Panc1 (cell line): ENCODE measurements at regions not wholly inside any gene's neighbourhood (a gene's known extent, or its start where the extent isn't known, plus 50 kb on each side); places are given as distances from the start of the nearest gene placed in this dataset.

Experiments used
- ATAC-seq: fragments of 200-7000 bp; cut with Tn5 transposase; 2 replicates; pipeline ENCODE4 v1.9.1; 2020; ENCODE audit warnings: mild to moderate bottlenecking, moderate library complexity
- BruUV-seq: library from RNA; stranded (reverse); fragments of 400-500 nt; replicated peaks from 2 replicates; lab custom pipeline; 2021; lab: Mats Ljungman, UMichigan
- CTCF ChIA-PET: fragments of 300-600 bp; sonication (Branson Sonifier 250); formaldehyde crosslinking; loops from one replicate; lab custom pipeline; 2022; ENCODE audit warnings: antibody characterized with exemption; lab: Charles Lee
- POLR2A ChIA-PET: fragments of 300-600 bp; sonication (Branson Sonifier 250); formaldehyde crosslinking; loops from one replicate; lab custom pipeline; 2022; ENCODE audit warnings: antibody characterized with exemption; lab: Charles Lee
- DNase-seq: peaks from one replicate; pipeline ENCODE4 v3.0.0-alpha.2; 2010; ENCODE audit warnings: low read depth, low spot score
- H3K27ac ChIP-seq: 2 replicates; pipeline ENCODE4 v1.5.1; 2011; ENCODE audit warnings: mild to moderate bottlenecking, low read length, inconsistent platforms
- H3K27me3 ChIP-seq: fragments of 200-500 bp; sonication (Bioruptor generic); 2 replicates; pipeline ENCODE4 v1.6.0; 2014; ENCODE audit warnings: low read length, inconsistent platforms; ENCODE audit not compliant: control insufficient read depth, insufficient read depth
- H3K36me3 ChIP-seq: fragments of 200-500 bp; sonication (Bioruptor generic); 2 replicates; pipeline ENCODE4 v1.5.1; 2014; ENCODE audit warnings: inconsistent platforms, mild to moderate bottlenecking, low read length, moderate library complexity; ENCODE audit not compliant: control insufficient read depth, insufficient read depth
- H3K4me1 ChIP-seq: 2 replicates; pipeline ENCODE4 v1.5.1; 2011; ENCODE audit warnings: inconsistent platforms, mild to moderate bottlenecking, low read length, moderate library complexity; ENCODE audit not compliant: control insufficient read depth, insufficient read depth
- H3K4me3 ChIP-seq, 2 experiments: 2 replicates each; pipeline ENCODE4 v1.5.1; 2011 to 2012; ENCODE audit warnings: low read depth in 2 of 2, low read length in 2 of 2, mild to moderate bottlenecking in 2 of 2, inconsistent platforms in 1 of 2, moderate library complexity in 1 of 2
- H3K9me3 ChIP-seq: fragments of 200-500 bp; sonication (Bioruptor generic); 2 replicates; pipeline ENCODE4 v1.5.1; 2014; ENCODE audit warnings: low read depth, mild to moderate bottlenecking, inconsistent platforms, low read length, moderate library complexity; ENCODE audit not compliant: control insufficient read depth, insufficient read depth
- POLR2AphosphoS5 ChIP-seq: IDR thresholded peaks from 2 replicates; pipeline ENCODE4 v1.6.1; 2012; ENCODE audit warnings: mild to moderate bottlenecking, low read depth, low read length, moderate library complexity
- SIN3A ChIP-seq: IDR thresholded peaks from 2 replicates; pipeline ENCODE4 v1.6.1; 2012; ENCODE audit warnings: low read depth, mild to moderate bottlenecking, low read length, moderate library complexity, borderline replicate concordance; ENCODE audit not compliant: insufficient read depth
- TCF7L2 ChIP-seq: IDR thresholded peaks from 2 replicates; pipeline ENCODE4 v1.6.1; 2011; ENCODE audit warnings: mild to moderate bottlenecking, low read depth, low read length, inconsistent platforms
- in situ Hi-C: cut with HindIII; loops from 2 replicates; pipeline ENCODE4 v1.10.0; 2016; ENCODE audit warnings: low sequenced_read_pairs, low pct_unique_long_range_greater_than_20kb
- intact Hi-C: fragments of 100-400 bp; cut with micrococcal nuclease; formaldehyde crosslinking; loops from one replicate; pipeline ENCODE4 v1.10.0; 2022; ENCODE audit not compliant: unreplicated experiment
- TF ChIP-seq, protein P1 (sequence below): fragments of 450-650 bp; IDR thresholded peaks from 2 replicates; pipeline ENCODE4 v1.5.1; 2017; ENCODE audit warnings: mild to moderate bottlenecking
- TF ChIP-seq, protein P2 (sequence below), 2 experiments: IDR thresholded peaks; 2 replicates each; pipeline ENCODE4 v1.6.1; 2011 to 2012; ENCODE audit warnings: low read depth in 2 of 2, control low read depth in 1 of 2, low read length in 1 of 2, mild to moderate bottlenecking in 1 of 2, moderate library complexity in 1 of 2; ENCODE audit not compliant: insufficient read depth in 1 of 2

DNA sequence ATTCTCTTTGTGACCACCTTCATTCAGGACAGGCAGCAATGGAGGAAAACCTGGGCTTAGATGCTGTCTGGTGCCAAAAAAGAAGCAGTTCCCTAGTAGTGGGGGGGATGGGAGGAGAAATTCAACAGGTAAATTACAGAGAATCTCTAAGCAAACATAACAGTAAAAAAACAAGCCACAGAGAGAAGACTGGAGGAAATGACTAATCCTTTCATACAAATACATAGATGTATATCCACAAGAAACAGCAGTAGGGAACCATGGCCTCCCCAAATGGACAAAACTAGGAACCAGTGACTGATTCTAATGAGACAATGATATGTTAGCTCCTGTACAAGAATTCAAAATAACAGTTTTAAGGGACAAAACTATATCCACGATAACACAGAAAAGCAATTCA, 513.0 kb downstream of the NAV3 start:
- no peak overlapping the region for H3K27ac ChIP-seq
- no peaks in the 10 kb centered on the region for H3K36me3 ChIP-seq
- ATAC-seq (no peak), DNase-seq (no peak)
- TF ChIP-seq TCF7L2 (no peak), SIN3A (no peak)
- TF ChIP-seq, protein P1, sequence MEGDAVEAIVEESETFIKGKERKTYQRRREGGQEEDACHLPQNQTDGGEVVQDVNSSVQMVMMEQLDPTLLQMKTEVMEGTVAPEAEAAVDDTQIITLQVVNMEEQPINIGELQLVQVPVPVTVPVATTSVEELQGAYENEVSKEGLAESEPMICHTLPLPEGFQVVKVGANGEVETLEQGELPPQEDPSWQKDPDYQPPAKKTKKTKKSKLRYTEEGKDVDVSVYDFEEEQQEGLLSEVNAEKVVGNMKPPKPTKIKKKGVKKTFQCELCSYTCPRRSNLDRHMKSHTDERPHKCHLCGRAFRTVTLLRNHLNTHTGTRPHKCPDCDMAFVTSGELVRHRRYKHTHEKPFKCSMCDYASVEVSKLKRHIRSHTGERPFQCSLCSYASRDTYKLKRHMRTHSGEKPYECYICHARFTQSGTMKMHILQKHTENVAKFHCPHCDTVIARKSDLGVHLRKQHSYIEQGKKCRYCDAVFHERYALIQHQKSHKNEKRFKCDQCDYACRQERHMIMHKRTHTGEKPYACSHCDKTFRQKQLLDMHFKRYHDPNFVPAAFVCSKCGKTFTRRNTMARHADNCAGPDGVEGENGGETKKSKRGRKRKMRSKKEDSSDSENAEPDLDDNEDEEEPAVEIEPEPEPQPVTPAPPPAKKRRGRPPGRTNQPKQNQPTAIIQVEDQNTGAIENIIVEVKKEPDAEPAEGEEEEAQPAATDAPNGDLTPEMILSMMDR, result no peak
- TF ChIP-seq, protein P2, sequence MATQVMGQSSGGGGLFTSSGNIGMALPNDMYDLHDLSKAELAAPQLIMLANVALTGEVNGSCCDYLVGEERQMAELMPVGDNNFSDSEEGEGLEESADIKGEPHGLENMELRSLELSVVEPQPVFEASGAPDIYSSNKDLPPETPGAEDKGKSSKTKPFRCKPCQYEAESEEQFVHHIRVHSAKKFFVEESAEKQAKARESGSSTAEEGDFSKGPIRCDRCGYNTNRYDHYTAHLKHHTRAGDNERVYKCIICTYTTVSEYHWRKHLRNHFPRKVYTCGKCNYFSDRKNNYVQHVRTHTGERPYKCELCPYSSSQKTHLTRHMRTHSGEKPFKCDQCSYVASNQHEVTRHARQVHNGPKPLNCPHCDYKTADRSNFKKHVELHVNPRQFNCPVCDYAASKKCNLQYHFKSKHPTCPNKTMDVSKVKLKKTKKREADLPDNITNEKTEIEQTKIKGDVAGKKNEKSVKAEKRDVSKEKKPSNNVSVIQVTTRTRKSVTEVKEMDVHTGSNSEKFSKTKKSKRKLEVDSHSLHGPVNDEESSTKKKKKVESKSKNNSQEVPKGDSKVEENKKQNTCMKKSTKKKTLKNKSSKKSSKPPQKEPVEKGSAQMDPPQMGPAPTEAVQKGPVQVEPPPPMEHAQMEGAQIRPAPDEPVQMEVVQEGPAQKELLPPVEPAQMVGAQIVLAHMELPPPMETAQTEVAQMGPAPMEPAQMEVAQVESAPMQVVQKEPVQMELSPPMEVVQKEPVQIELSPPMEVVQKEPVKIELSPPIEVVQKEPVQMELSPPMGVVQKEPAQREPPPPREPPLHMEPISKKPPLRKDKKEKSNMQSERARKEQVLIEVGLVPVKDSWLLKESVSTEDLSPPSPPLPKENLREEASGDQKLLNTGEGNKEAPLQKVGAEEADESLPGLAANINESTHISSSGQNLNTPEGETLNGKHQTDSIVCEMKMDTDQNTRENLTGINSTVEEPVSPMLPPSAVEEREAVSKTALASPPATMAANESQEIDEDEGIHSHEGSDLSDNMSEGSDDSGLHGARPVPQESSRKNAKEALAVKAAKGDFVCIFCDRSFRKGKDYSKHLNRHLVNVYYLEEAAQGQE (IDR thresholded peaks at IDR 0.05; ENCODE audit: insufficient read depth in 1 of 2, low read depth in 2 of 2, low read length in 1 of 2), result no peak
- ChIA-PET CTCF (no interaction called here), POLR2A (no interaction called here)
- BruUV-seq, result no TSS peak
- no peaks in the 10 kb centered on the region for H3K27me3 ChIP-seq
- no peaks in the 10 kb centered on the region for H3K4me1 ChIP-seq
- in situ Hi-C loops, result no loop called here
- no peaks in the 10 kb centered on the region for H3K9me3 ChIP-seq
- intact Hi-C loops, result no loop called here
- no peak overlapping the region for H3K4me3 ChIP-seq

DNA sequence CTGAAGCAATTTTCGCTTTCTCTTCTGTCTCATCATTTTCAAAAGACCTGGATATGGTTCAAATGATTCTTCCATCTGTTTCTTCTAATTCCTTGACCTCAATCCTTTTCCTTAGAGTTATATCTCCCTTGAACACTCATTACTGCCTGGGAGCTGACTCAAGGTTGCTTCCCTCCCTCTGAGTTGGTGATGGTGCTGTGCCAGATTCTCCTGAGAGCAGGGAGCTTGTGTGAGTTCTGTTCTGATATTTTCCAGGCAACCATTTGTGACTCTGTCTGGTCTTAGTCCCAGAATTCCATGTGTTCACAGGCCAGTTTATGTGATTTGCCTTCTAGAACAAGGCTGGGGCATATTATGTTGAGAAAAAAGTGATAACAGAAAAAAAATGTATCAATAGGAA, 505.1 kb upstream of the SYT1 start:
- CTCF ChIA-PET, result no interaction called here
- in situ Hi-C loops (no loop called here), intact Hi-C loops (no loop called here)
- H3K4me1 ChIP-seq, result no peaks in the 10 kb centered on the region
- TF ChIP-seq POLR2AphosphoS5 (no peak), SIN3A (no peak), TCF7L2 (no peak)
- TF ChIP-seq, protein P1, result no peak
- TF ChIP-seq, protein P2 (IDR thresholded peaks at IDR 0.05; ENCODE audit: insufficient read depth in 1 of 2, low read depth in 2 of 2, low read length in 1 of 2), result no peak
- H3K36me3 ChIP-seq, result no peaks in the 10 kb centered on the region
- BruUV-seq, result no TSS peak
- H3K27ac ChIP-seq, result no peak overlapping the region
- POLR2A ChIA-PET, result no interaction called here
- DNase-seq, result no peak
- no peaks in the 10 kb centered on the region for H3K27me3 ChIP-seq
- no peak for ATAC-seq
- H3K4me3 ChIP-seq, result no peak overlapping the region
- H3K9me3 ChIP-seq, result no peaks in the 10 kb centered on the region
